SK-N-DZ (cell line): ENCODE measurements at regions not wholly inside any gene's neighbourhood (a gene's known extent, or its start where the extent isn't known, plus 50 kb on each side); places are given as distances from the start of the nearest gene placed in this dataset.
"Not testable (repeated sequence)": the region's sequence is repeated elsewhere in the genome, so short reads cannot be mapped to it uniquely, and the experiment has no call there.

ENCODE experiments used
- DNase-seq: peaks from one replicate; pipeline ENCODE4 v3.0.0-alpha.2; 2015; ENCODE audit warnings: low spot score

GRCh38 chr7:52269669-52270068 is 765.8 kb upstream of the POM121L12 start:
- no peak for DNase-seq

- no peak for DNase-seq
These were observed 774.4 kb upstream of the POM121L12 start for GRCh38 chr7:52261057-52261456.

GRCh38 chr7:52260046-52260665 is 775.3 kb upstream of the POM121L12 start:
- no peak for DNase-seq

GRCh38 chr7:52257890-52258289 is 777.5 kb upstream of the POM121L12 start:
- DNase-seq: no peak

- DNase-seq: no peak
These were observed 780.9 kb upstream of the POM121L12 start for GRCh38 chr7:52254396-52255010.

- no peak for DNase-seq
These were observed 781.5 kb upstream of the POM121L12 start for GRCh38 chr7:52253953-52254352.

- DNase-seq: peak; percentile 62
These were observed 785.7 kb upstream of the POM121L12 start for GRCh38 chr7:52249741-52250140.

GRCh38 chr7:52247518-52247917 is 787.9 kb upstream of the POM121L12 start:
- DNase-seq: no peak

GRCh38 chr7:52243685-52244084 is 791.7 kb upstream of the POM121L12 start:
- DNase-seq: no peak

GRCh38 chr7:52233248-52233647 is 802.2 kb upstream of the POM121L12 start:
- no peak for DNase-seq

- DNase-seq: no peak
These were observed 823.5 kb upstream of the POM121L12 start for GRCh38 chr7:52211930-52212329.

GRCh38 chr7:52209614-52210013 is 825.8 kb upstream of the POM121L12 start:
- DNase-seq: peak; percentile 52

GRCh38 chr7:52197221-52197620 is 838.2 kb upstream of the POM121L12 start:
- no peak for DNase-seq

GRCh38 chr7:52195664-52196063 is 839.8 kb upstream of the POM121L12 start:
- no peak for DNase-seq

- no peak for DNase-seq
These were observed 846.2 kb upstream of the POM121L12 start for GRCh38 chr7:52189153-52189778.

GRCh38 chr7:52184006-52184703 is 851.3 kb upstream of the POM121L12 start:
- no peak for DNase-seq

- DNase-seq: no peak
These were observed 855.5 kb upstream of the POM121L12 start for GRCh38 chr7:52179934-52180333.

GRCh38 chr7:52168085-52168484 is 851.5 kb upstream of the COBL start:
- DNase-seq: no peak

GRCh38 chr7:52163311-52163710 is 846.7 kb upstream of the COBL start:
- peak; percentile 51 for DNase-seq

- DNase-seq: no peak
These were observed 844.9 kb upstream of the COBL start for GRCh38 chr7:52161483-52161882.

- DNase-seq: not testable (repeated sequence)
These were observed 842.8 kb upstream of the COBL start for GRCh38 chr7:52159421-52159820.

GRCh38 chr7:52154382-52154781 is 837.8 kb upstream of the COBL start:
- no peak for DNase-seq

- DNase-seq: no peak
These were observed 835.0 kb upstream of the COBL start for GRCh38 chr7:52151559-52151958.
